WTC11 (cell line): ENCODE measurements at regions not wholly inside any gene's neighbourhood (a gene's known extent, or its start where the extent isn't known, plus 50 kb on each side); places are given as distances from the start of the nearest gene placed in this dataset.

ENCODE experiments used
- ATAC-seq: fragments of 200-7000 bp; cut with Tn5 transposase; 2 replicates; pipeline ENCODE4 v1.10.0; 2021; ENCODE audit warnings: mild to moderate bottlenecking, moderate library complexity
- CTCF ChIA-PET: fragments of 300-600 bp; sonication (Branson Sonifier 250); formaldehyde crosslinking; loops from one replicate; lab custom pipeline; 2021; ENCODE audit warnings: antibody characterized with exemption; lab: Charles Lee
- POLR2A ChIA-PET: fragments of 350-600 bp; sonication (Branson Sonifier 250); formaldehyde crosslinking; loops from one replicate; lab custom pipeline; 2021; ENCODE audit warnings: antibody characterized with exemption; lab: Charles Lee
- DNase-seq: peaks from one replicate; pipeline ENCODE4 v3.0.0; 2021; ENCODE audit warnings: low spot score
- H3K27ac Mint-ChIP-seq: 2 replicates; pipeline ENCODE4 v1.8.0; 2021; ENCODE audit warnings: mixed read lengths
- H3K27me3 Mint-ChIP-seq: 2 replicates; pipeline ENCODE4 v1.8.0; 2021; ENCODE audit warnings: low read depth, mild to moderate bottlenecking, moderate library complexity, mixed read lengths
- H3K36me3 Mint-ChIP-seq: 2 replicates; pipeline ENCODE4 v1.8.0; 2021; ENCODE audit warnings: mixed read lengths
- H3K4me1 Mint-ChIP-seq: 2 replicates; pipeline ENCODE4 v1.8.0; 2022; ENCODE audit warnings: mixed read lengths
- H3K4me3 Mint-ChIP-seq: 2 replicates; pipeline ENCODE4 v1.8.0; 2021; ENCODE audit warnings: mild to moderate bottlenecking, moderate library complexity, mixed read lengths
- H3K9me3 Mint-ChIP-seq: 2 replicates; pipeline ENCODE4 v1.8.0; 2021; ENCODE audit warnings: mixed read lengths
- CREB1 ChIP-seq: sonication (generic); formaldehyde crosslinking; IDR thresholded peaks from 2 replicates; pipeline ENCODE4 v1.8.0; 2023; ENCODE audit warnings: mild to moderate bottlenecking, missing genetic modification reagents
- CREM ChIP-seq: sonication (generic); formaldehyde crosslinking; IDR thresholded peaks from 2 replicates; pipeline ENCODE4 v1.8.1; 2022; ENCODE audit warnings: mild to moderate bottlenecking, missing genetic modification reagents, moderate library complexity
- ELF4 ChIP-seq: sonication (generic); formaldehyde crosslinking; IDR thresholded peaks from 2 replicates; pipeline ENCODE4 v1.8.1; 2022; ENCODE audit warnings: low read depth, mild to moderate bottlenecking, moderate library complexity, missing genetic modification reagents
- FOXJ3 ChIP-seq: sonication (generic); formaldehyde crosslinking; IDR thresholded peaks from 2 replicates; pipeline ENCODE4 v1.9.0; 2021; ENCODE audit warnings: missing genetic modification reagents, mild to moderate bottlenecking, borderline replicate concordance
- GABPB1 ChIP-seq: sonication (generic); formaldehyde crosslinking; IDR thresholded peaks from 2 replicates; pipeline ENCODE4 v1.8.1; 2023; ENCODE audit warnings: mild to moderate bottlenecking, missing genetic modification reagents
- HMGXB4 ChIP-seq: sonication (generic); formaldehyde crosslinking; IDR thresholded peaks from 2 replicates; pipeline ENCODE4 v1.8.1; 2023; ENCODE audit warnings: mild to moderate bottlenecking, moderate library complexity, missing genetic modification reagents
- IRF2 ChIP-seq: sonication (generic); formaldehyde crosslinking; IDR thresholded peaks from 2 replicates; pipeline ENCODE4 v1.8.0; 2022; ENCODE audit warnings: low read depth, missing genetic modification reagents, borderline replicate concordance
- KAT7 ChIP-seq: sonication (generic); formaldehyde crosslinking; IDR thresholded peaks from 2 replicates; pipeline ENCODE4 v1.8.1; 2023; ENCODE audit warnings: missing genetic modification reagents, mild to moderate bottlenecking, borderline replicate concordance
- MLX ChIP-seq: sonication (generic); formaldehyde crosslinking; IDR thresholded peaks from 2 replicates; pipeline ENCODE4 v1.8.1; 2023; ENCODE audit warnings: mild to moderate bottlenecking, missing genetic modification reagents, moderate library complexity
- MXD4 ChIP-seq: fragments of 250-450 bp; sonication (Bioruptor Pico); IDR thresholded peaks from 2 replicates; pipeline ENCODE4 v1.8.0; 2021; ENCODE audit warnings: mild to moderate bottlenecking, moderate library complexity, borderline replicate concordance
- NR1H2 ChIP-seq: sonication (generic); formaldehyde crosslinking; IDR thresholded peaks from 2 replicates; pipeline ENCODE4 v1.9.0; 2021; ENCODE audit warnings: mild to moderate bottlenecking, moderate library complexity, missing genetic modification reagents
- NR2C2 ChIP-seq: sonication (generic); formaldehyde crosslinking; IDR thresholded peaks from 2 replicates; pipeline ENCODE4 v1.8.0; 2022; ENCODE audit warnings: mild to moderate bottlenecking, missing genetic modification reagents
- NR3C1 ChIP-seq: sonication (generic); formaldehyde crosslinking; conservative IDR thresholded peaks from 2 replicates; pipeline ENCODE4 v1.8.1; 2023; ENCODE audit warnings: low read depth, mild to moderate bottlenecking, missing genetic modification reagents
- OVOL2 ChIP-seq: fragments of 250-450 bp; sonication (Bioruptor Pico); IDR thresholded peaks from 2 replicates; pipeline ENCODE4 v1.9.0; 2021; ENCODE audit warnings: mild to moderate bottlenecking, borderline replicate concordance
- RORB ChIP-seq: fragments of 250-450 bp; sonication (Bioruptor Pico); IDR thresholded peaks from 2 replicates; pipeline ENCODE4 v1.9.0; 2021; ENCODE audit warnings: mild to moderate bottlenecking
- SOX15 ChIP-seq: fragments of 250-450 bp; sonication (Bioruptor Pico); IDR thresholded peaks from 2 replicates; pipeline ENCODE4 v1.9.0; 2021; ENCODE audit warnings: mild to moderate bottlenecking
- USF2 ChIP-seq: sonication (generic); formaldehyde crosslinking; IDR thresholded peaks from 2 replicates; pipeline ENCODE4 v1.8.1; 2023; ENCODE audit warnings: mild to moderate bottlenecking, missing genetic modification reagents, moderate library complexity
- ZMAT4 ChIP-seq: fragments of 250-450 bp; sonication (Bioruptor Pico); IDR thresholded peaks from 2 replicates; pipeline ENCODE4 v1.9.0; 2021; ENCODE audit warnings: mild to moderate bottlenecking
- ZNF396 ChIP-seq: fragments of 250-450 bp; sonication (Bioruptor Pico); IDR thresholded peaks from 2 replicates; pipeline ENCODE4 v1.8.0; 2021; ENCODE audit warnings: mild to moderate bottlenecking, moderate library complexity, borderline replicate concordance
- ZNF532 ChIP-seq: fragments of 250-450 bp; sonication (Bioruptor Pico); IDR thresholded peaks from 2 replicates; pipeline ENCODE4 v1.9.0; 2021; ENCODE audit warnings: mild to moderate bottlenecking, borderline replicate concordance
- ZSCAN18 ChIP-seq: fragments of 250-450 bp; sonication (Bioruptor Pico); IDR thresholded peaks from 2 replicates; pipeline ENCODE4 v2.1.2; 2022; ENCODE audit warnings: mild to moderate bottlenecking, moderate library complexity

GRCh38 chr11:109993786-109994185, 99.4 kb upstream of the ZC3H12C start (continued):
- TF ChIP-seq ZSCAN18 (CRISPR knock-in tag): no peak
- no peak for TF ChIP-seq KAT7 (CRISPR knock-in tag)

- no peak for DNase-seq
- H3K4me1 Mint-ChIP-seq: no peaks in the 10 kb centered on the region
- no peak overlapping the region for H3K4me3 Mint-ChIP-seq
- POLR2A ChIA-PET: no interaction called here
- no peaks in the 10 kb centered on the region for H3K9me3 Mint-ChIP-seq
- no peak for TF ChIP-seq MLX (CRISPR knock-in tag)
- no peak for TF ChIP-seq OVOL2 (CRISPR knock-in tag)
- TF ChIP-seq HMGXB4 (CRISPR knock-in tag): no peak
- TF ChIP-seq NR2C2 (CRISPR knock-in tag): no peak
- TF ChIP-seq USF2 (CRISPR knock-in tag): no peak
- TF ChIP-seq FOXJ3: no peak
- no peak for TF ChIP-seq ELF4 (CRISPR knock-in tag)
- no peak for TF ChIP-seq RORB
- TF ChIP-seq NR1H2 (CRISPR knock-in tag): no peak
- TF ChIP-seq NR3C1 (CRISPR knock-in tag): no peak
- TF ChIP-seq, all 79 proteins: peak for 0
- CTCF ChIA-PET: no interaction called here
- no peak overlapping the region for H3K27ac Mint-ChIP-seq
- no peaks in the 10 kb centered on the region for H3K36me3 Mint-ChIP-seq
- H3K27me3 Mint-ChIP-seq: no peaks in the 10 kb centered on the region
- peak; percentile 69 for ATAC-seq
Measured at GRCh38 chr11:109994907-109995306, 98.3 kb upstream of the ZC3H12C start.

- CTCF ChIA-PET: no interaction called here
- Mint-ChIP-seq H3K36me3 (no peaks in the 10 kb centered on the region), H3K4me1 (no peaks in the 10 kb centered on the region)
- no peak for TF ChIP-seq KAT7 (CRISPR knock-in tag)
- TF ChIP-seq CREB1 (CRISPR knock-in tag): no peak
- no peak for TF ChIP-seq SOX15
- TF ChIP-seq IRF2 (CRISPR knock-in tag): no peak
- TF ChIP-seq CREM (CRISPR knock-in tag): no peak
- no peak for TF ChIP-seq RORB
- TF ChIP-seq, all 79 proteins: peak for 0
- POLR2A ChIA-PET: no interaction called here
- H3K27me3 Mint-ChIP-seq: no peaks in the 10 kb centered on the region
- no peak overlapping the region for H3K4me3 Mint-ChIP-seq
- no peak overlapping the region for H3K27ac Mint-ChIP-seq
- H3K9me3 Mint-ChIP-seq: no peaks in the 10 kb centered on the region
- no peak for DNase-seq
- no peak for ATAC-seq
Measured at GRCh38 chr11:109996060-109996459, 97.1 kb upstream of the ZC3H12C start.

- H3K9me3 Mint-ChIP-seq: no peaks in the 10 kb centered on the region
- no peaks in the 10 kb centered on the region for H3K27me3 Mint-ChIP-seq
- H3K4me3 Mint-ChIP-seq: no peak overlapping the region
- DNase-seq (no peak), ATAC-seq (no peak)
- ChIA-PET POLR2A (no interaction called here), CTCF (no interaction called here)
- no peaks in the 10 kb centered on the region for H3K4me1 Mint-ChIP-seq
- H3K36me3 Mint-ChIP-seq: no peaks in the 10 kb centered on the region
- no peak overlapping the region for H3K27ac Mint-ChIP-seq
- TF ChIP-seq IRF2 (CRISPR knock-in tag) (no peak), ZMAT4 (CRISPR knock-in tag) (no peak), ZNF532 (CRISPR knock-in tag) (no peak), ZNF396 (CRISPR knock-in tag) (no peak), NR2C2 (CRISPR knock-in tag) (no peak), MXD4 (no peak), GABPB1 (CRISPR knock-in tag) (no peak)
Measured at GRCh38 chr11:109998921-109999320, 94.3 kb upstream of the ZC3H12C start.
